ENCODE measurements at regions not wholly inside any gene's neighbourhood (a gene's known extent, or its start where the extent isn't known, plus 50 kb on each side); places are given as distances from the start of the nearest gene placed in this dataset.

DNA sequence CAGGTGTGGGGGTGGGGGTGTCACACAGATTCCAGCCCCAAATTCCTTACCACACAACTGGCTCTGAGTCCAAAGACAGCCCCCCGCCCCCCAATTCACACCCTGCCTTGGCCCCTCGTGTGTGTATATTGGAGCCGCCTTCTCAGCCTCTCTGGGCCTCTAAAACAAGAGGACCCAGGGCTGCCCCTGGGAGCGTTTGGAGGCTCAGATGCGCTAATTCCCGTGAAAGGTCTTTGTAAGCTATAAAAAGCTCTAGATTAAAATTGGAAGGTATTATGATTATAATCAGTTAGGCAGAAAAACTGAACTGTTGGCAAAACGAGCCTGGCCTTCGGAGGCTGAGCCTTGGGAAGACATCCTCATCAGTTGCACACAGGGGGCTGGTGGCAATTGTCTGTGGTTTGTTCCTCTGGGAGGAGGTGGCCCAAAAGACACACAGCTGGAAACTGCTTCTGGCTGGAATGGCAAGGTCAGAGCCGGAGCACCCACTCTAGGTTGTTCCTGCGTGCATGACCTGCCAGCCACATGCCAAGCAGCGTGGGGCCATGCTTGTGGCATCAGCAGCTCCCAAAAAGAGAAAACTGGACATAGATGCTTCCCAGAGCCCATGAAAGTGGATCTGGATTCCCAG, 118.5 kb downstream of the PHETA1 start:
- H3K4me3 ChIP-seq (replicated peaks; ENCODE audit: low read depth, low read length): no peak overlapping the region
- no peak for DNase-seq (ENCODE audit: extremely low read depth, low read depth)
- TF ChIP-seq, protein P1, sequence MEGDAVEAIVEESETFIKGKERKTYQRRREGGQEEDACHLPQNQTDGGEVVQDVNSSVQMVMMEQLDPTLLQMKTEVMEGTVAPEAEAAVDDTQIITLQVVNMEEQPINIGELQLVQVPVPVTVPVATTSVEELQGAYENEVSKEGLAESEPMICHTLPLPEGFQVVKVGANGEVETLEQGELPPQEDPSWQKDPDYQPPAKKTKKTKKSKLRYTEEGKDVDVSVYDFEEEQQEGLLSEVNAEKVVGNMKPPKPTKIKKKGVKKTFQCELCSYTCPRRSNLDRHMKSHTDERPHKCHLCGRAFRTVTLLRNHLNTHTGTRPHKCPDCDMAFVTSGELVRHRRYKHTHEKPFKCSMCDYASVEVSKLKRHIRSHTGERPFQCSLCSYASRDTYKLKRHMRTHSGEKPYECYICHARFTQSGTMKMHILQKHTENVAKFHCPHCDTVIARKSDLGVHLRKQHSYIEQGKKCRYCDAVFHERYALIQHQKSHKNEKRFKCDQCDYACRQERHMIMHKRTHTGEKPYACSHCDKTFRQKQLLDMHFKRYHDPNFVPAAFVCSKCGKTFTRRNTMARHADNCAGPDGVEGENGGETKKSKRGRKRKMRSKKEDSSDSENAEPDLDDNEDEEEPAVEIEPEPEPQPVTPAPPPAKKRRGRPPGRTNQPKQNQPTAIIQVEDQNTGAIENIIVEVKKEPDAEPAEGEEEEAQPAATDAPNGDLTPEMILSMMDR (IDR thresholded peaks at IDR 0.05; ENCODE audit: low read depth, low read length, missing control alignments): no peak

DNA sequence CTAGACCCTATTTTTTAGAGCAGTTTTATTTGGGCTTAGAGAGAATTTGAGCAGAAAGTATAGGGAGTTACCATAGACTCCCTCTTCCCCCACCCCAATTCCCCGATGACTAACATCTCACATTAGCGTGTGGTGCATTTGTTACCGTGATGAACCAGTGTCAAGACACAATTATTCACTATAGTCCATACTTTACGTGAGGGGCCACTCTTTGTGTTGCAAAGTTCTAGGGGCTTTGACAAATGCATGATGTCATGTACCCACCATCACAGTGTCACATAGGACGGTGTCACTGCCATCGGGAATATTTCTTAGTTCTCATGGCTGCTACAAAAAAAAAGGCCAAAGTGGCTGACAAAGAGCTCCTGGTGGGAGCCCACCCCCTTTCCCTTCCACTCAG, 119.1 kb downstream of the PHETA1 start:
- no peak for DNase-seq (ENCODE audit: extremely low read depth, low read depth)
- TF ChIP-seq, protein P1 (IDR thresholded peaks at IDR 0.05; ENCODE audit: low read depth, low read length, missing control alignments): no peak
- no peak overlapping the region for H3K4me3 ChIP-seq (replicated peaks; ENCODE audit: low read depth, low read length)

DNA sequence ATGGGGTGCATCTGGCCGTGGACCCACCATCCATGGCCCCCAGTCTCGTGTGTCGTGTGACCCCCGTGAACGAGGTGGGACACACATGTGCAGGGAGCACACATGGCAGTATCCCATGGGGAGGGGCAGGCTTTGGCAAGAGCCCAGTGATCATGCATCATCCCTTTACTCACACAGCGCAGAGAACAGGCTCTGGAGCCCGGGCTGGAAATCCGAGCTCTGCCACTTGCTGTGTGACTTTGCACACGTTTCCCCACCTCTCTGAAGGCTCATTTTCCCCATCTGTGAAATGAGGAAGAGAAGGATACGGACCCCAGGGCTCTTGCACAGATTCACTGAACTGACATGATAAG, 119.9 kb downstream of the PHETA1 start:
- DNase-seq (ENCODE audit: extremely low read depth, low read depth): no peak
- H3K4me3 ChIP-seq (replicated peaks; ENCODE audit: low read depth, low read length): no peak overlapping the region
- TF ChIP-seq, protein P1 (IDR thresholded peaks at IDR 0.05; ENCODE audit: low read depth, low read length, missing control alignments): no peak

DNA sequence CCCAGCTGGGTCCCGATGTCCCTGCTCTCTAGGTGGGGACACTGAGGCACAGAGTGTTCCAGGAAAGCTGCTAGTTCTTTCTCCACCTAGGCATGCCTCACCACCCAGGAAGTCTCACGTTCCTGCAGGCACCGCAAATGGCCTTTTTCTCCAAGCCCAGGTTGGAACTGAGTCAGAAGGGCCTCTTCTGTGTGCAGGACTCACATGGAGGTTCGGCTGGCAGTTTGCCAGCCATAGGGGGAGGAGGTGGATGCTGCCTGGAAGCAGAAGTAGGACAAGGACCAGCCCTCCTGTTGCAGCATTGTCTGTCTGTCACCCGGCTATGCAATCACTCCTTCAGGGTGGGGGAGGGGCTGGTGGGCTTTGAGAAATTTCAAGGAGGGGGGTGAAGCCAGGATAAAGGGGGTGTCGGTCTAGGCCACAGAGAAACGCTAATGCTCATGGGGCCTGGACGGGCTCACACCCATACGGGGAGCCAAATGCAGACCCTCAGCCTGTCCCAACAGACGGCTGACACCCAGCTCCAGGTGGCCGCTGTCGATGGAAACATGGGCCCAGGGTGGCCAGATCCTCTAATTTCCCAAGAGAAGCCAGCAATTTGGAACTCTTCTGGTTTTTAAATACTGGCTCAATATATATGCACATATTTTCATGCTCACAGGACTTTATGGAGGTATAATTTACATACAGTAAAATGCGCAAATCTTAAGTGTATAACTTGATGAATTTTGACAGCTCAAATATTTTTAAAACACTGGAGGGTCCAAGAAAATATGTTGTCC, 120.5 kb downstream of the PHETA1 start:
- H3K4me3 ChIP-seq (replicated peaks; ENCODE audit: low read depth, low read length): no peak overlapping the region
- DNase-seq (ENCODE audit: extremely low read depth, low read depth): no peak
- TF ChIP-seq, protein P1 (IDR thresholded peaks at IDR 0.05; ENCODE audit: low read depth, low read length, missing control alignments): no peak

DNA sequence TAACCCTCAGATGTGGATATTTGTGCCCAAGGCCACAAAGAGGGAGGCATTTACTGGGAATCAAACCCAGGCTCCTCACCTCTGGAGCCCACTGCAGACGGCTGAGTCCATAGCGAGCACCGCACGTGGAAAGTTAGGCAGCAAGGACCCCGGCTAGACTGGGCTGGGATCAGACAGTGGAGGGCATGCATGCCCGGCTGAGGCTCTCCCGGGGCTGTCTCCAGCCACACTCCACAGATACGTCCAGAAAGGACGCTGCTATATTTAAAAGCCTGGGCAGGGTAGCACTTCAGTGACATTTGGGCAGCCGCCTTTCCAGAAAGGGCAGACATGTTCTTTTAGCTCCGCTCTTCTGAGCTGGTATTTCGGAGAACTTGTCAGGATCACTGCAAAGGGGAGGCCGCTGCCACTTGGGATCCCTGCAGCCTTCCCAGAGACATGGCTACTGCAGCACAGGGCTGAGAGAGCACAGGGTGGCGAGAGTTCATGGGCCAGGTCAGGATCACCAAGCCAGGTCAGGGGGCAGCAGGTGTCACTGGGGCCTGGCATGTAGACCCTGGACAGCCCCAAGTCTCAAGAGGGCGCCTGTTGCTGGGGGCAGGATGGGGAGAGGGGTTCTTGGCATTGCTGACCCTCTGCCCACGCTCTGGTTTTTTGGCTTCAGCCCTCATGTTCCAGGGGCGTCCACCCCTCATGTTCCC, 121.7 kb downstream of the PHETA1 start:
- TF ChIP-seq, protein P1 (IDR thresholded peaks at IDR 0.05; ENCODE audit: low read depth, low read length, missing control alignments): no peak
- H3K4me3 ChIP-seq (replicated peaks; ENCODE audit: low read depth, low read length): no peak overlapping the region
- DNase-seq (ENCODE audit: extremely low read depth, low read depth): no peak

DNA sequence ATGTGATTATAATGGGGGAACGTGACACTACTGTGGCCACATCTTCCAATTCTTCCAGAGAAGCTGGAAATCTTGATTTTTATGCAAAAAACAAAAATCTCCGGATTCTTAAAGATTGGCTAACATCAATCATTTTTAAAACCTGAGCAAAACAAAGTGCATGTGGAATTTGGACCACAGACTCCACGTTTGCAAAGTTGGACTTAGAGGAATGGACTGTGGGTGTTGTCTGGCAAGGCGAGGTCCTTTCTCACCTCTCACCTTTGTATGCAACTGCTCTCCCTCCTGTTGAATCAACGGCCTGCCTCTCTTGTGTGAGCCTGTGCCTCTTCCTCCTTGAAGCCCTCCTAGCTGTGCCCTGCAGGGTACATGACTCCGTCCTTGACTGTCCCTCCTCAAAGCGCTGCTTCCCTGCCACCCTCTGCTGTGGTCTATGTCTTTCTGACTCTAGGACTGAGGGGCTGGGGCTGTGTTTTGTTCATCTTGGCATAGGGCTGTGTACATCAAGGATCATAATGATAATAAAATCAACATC, 122.4 kb downstream of the PHETA1 start:
- DNase-seq (ENCODE audit: extremely low read depth, low read depth): no peak
- no peak overlapping the region for H3K4me3 ChIP-seq (replicated peaks; ENCODE audit: low read depth, low read length)
- TF ChIP-seq, protein P1 (IDR thresholded peaks at IDR 0.05; ENCODE audit: low read depth, low read length, missing control alignments): no peak
